GM20431 (cell line): ENCODE measurements at regions not wholly inside any gene's neighbourhood (a gene's known extent, or its start where the extent isn't known, plus 50 kb on each side); places are given as distances from the start of the nearest gene placed in this dataset.

Experiments used
- in situ Hi-C: fragments of 300-500 bp; cut with MseI, MboI; formaldehyde crosslinking; loops from one replicate; pipeline ENCODE4 v1.15.0; 2020; ENCODE audit warnings: low sequenced_read_pairs; ENCODE audit not compliant: unreplicated experiment

DNA sequence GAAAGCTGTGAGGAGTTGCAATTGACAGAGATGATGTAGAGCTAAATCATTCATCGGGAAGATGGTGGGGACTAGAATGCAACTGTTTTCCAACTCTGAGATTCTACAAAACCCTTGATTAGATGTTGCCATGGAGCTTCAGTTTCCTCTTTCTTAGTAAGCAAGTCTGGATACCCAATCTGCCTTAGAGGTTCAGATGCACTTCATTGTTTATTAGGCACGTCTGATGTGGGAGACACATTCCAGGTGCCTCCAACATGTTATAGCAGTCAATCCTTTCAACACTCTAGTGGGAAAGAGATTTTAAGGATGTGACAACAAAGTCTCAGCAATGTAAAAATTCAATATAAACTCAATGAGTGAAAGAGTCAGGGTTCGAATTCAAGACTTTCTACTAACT lies 291.3 kb upstream of the PHYHIPL start:
- in situ Hi-C loops, result no loop called here

GRCh38 chr10:58885686-58886345 lies 290.6 kb upstream of the PHYHIPL start:
- in situ Hi-C loops, result no loop called here

- in situ Hi-C loops, result no loop called here
Measured at GRCh38 chr10:58886406-58886805, 290.0 kb upstream of the PHYHIPL start.

GRCh38 chr10:58887474-58887873 lies 289.0 kb upstream of the PHYHIPL start:
- in situ Hi-C loops, result no loop called here

GRCh38 chr10:58888957-58889356 lies 287.5 kb upstream of the PHYHIPL start:
- in situ Hi-C loops, result no loop called here

GRCh38 chr10:58892031-58892531 lies 284.4 kb upstream of the PHYHIPL start:
- in situ Hi-C loops, result no loop called here

- in situ Hi-C loops, result no loop called here
Measured at GRCh38 chr10:58894929-58895328, 281.5 kb upstream of the PHYHIPL start.

DNA sequence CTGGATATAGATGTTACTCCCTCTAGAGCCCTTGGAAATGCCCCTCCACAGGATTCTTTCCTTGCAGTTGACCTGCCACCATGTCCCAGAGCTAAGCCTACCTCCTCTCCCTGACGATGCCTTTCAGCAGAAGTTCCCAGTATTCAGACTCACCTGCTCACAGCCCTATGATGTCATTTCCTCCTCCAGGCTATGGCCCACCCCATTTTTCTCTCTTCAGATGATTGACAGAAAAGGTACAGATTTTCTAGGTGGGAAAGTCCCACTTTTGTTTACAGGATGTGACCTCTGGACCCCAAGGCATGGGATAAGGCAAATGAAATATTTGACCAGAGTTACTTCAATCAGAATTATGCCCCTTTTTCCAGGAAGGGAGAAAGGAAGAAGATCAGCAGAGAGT lies 280.2 kb upstream of the PHYHIPL start:
- in situ Hi-C loops, result no loop called here

DNA sequence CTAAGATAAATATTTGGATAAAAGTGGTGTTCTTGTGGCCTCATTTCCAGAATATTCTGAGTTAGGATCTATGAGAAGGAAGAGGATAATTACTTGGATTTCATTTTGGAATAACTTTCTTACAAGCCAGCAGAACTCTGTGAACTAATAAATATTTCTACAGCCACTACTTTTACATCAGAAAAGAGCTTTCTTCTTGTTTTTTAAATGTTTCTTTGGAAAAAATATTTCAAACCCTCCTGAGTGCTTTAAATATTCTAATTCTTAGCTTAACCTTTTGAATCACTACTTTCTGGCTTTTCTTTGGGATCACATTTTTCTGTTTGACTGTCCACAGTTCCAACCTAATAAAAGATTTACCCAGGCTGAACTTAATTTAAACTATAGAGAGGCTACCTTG lies 279.2 kb upstream of the PHYHIPL start:
- in situ Hi-C loops, result no loop called here

DNA sequence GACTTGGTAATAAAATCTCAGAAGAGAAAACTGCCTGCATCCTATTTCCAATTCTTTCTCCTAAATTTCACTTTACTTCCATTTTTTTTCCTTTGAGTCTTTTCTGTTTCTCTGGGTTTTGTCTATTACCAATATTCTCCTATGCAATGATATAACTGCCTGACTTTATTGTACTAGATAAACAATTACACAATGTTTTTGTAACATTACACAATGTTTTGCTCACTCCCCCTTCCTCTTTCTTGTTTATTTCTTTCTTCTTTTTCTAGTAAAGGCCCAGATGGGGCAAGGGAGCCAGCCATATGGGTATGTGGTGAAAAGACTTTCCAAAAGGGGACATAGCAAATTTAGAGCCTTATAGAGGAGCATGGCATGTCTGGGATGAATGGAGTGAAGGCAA lies 278.7 kb upstream of the PHYHIPL start:
- in situ Hi-C loops, result no loop called here

GRCh38 chr10:58898854-58899573 lies 277.4 kb upstream of the PHYHIPL start:
- in situ Hi-C loops, result no loop called here

- in situ Hi-C loops, result no loop called here
Measured at GRCh38 chr10:58901092-58901646, 275.3 kb upstream of the PHYHIPL start.

- in situ Hi-C loops, result no loop called here
Measured at GRCh38 chr10:58903071-58903470, 273.4 kb upstream of the PHYHIPL start.

- in situ Hi-C loops, result no loop called here
Measured at GRCh38 chr10:58909881-58910280, 266.6 kb upstream of the PHYHIPL start.

- in situ Hi-C loops, result no loop called here
Measured at GRCh38 chr10:58913717-58914116, 262.7 kb upstream of the PHYHIPL start.

GRCh38 chr10:58918887-58919286 lies 257.6 kb upstream of the PHYHIPL start:
- in situ Hi-C loops, result no loop called here

- in situ Hi-C loops, result no loop called here
Measured at GRCh38 chr10:58919927-58920654, 256.4 kb upstream of the PHYHIPL start.

GRCh38 chr10:58920655-58921003 lies 255.8 kb upstream of the PHYHIPL start:
- in situ Hi-C loops, result no loop called here

DNA sequence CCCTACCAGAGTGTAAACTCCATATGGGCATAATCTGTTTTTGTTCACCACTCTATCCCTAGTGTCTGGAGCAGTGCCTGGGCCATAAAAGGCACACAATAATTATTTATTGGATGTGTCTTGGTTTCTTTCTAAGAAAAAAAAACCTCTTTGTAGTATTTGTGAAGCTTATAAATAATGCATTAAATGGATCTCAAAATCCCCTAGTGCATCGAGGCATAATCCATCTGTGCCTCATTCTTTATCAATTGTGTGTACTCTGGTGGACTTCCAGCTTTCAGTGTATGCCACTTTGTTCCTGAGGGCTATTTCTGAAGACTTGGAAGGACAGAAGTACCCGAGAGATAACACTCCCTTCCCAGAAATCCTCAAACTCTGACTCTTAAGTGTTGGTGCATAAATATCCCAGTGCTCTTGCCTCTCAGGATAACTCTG lies 255.0 kb upstream of the PHYHIPL start:
- in situ Hi-C loops, result no loop called here

DNA sequence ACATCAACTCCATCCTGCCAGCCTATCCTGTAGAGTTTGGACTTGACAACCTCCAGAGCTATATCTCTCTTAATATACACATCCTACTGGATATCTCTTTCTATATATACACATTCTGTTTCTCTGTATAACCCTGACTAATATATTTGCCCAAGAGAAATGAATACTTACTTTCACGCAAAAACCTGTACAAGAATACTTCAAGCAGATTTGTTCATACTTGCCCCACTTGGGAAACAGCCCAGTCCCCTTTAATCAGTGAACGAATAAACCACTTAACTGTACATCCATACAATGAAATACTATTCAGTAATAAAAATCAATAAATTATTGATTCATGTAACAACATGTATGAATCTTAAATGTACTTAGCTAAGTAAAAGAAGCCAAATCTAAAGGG lies 251.1 kb upstream of the PHYHIPL start:
- in situ Hi-C loops, result no loop called here

DNA sequence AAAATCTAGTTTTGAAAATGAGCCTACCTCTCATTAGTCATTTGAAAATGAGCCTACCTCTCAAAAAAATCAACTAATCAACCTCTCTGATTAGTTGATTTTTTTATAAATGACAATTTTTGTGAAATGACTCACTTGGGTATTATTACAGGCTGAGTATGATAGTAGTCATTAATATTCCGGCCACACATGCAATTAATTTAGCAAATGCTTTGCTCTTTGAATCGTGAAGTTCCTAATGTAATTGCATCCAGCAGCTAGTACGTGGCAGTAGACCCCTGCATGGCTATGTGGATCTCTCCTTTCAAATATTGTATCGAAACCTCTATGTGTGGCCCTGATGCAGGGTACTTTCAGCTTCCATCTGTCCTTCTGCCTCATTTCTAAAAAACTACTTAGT lies 245.9 kb upstream of the PHYHIPL start:
- in situ Hi-C loops, result no loop called here
